ENCODE measurements at regions not wholly inside any gene's neighbourhood (a gene's known extent, or its start where the extent isn't known, plus 50 kb on each side); places are given as distances from the start of the nearest gene placed in this dataset.

DNA sequence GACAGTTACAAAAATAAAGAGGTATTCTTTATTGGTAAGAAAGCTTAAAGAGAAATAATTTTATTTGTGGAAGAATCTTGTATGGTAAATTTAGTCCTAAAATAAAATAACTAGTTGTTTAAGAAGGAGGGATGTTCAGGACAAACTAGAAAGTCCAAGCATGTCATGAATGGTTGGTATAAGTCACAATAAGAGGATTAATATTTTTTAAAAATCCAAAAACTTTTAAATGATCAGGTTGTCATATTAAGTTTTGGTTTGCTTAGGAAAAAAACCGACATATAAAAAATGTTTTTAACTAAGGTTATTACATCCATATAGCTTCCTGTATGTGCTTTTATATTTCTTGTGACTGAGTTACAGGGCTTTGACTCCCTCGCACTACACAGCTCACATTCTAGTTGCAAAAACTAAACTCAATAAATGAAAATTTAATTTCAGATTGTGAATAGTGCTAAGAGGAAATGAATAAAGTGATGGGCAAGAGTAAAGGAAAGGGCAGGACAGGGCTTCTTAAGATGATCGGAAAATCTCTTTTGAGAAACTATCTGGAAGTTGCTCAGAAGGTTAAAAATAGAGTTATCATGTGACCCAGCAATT lies 80.7 kb upstream of the METAP2 start:
- TF ChIP-seq POLR2A (IDR thresholded peaks at IDR 0.05; ENCODE audit: low read length): no peak
- TF ChIP-seq GATA1 (IDR thresholded peaks at IDR 0.05; ENCODE audit: low read depth, low read length): no peak
